HUES64 (cell line): ENCODE measurements at regions not wholly inside any gene's neighbourhood (a gene's known extent, or its start where the extent isn't known, plus 50 kb on each side); places are given as distances from the start of the nearest gene placed in this dataset.

Experiments used
- H3K27ac ChIP-seq: 2 replicates; pipeline ENCODE4 v1.7.0; 2013; ENCODE audit warnings: low read depth, low read length, inconsistent platforms
- H3K27me3 ChIP-seq: 2 replicates; pipeline ENCODE4 v1.6.1; 2013; ENCODE audit warnings: mild to moderate bottlenecking, low read length; ENCODE audit not compliant: insufficient read depth
- H3K36me3 ChIP-seq: 2 replicates; pipeline ENCODE4 v1.6.1; 2013; ENCODE audit warnings: mild to moderate bottlenecking, low read length; ENCODE audit not compliant: insufficient read depth
- H3K4me1 ChIP-seq: 2 replicates; pipeline ENCODE4 v1.6.1; 2013; ENCODE audit warnings: mild to moderate bottlenecking, low read length, moderate library complexity; ENCODE audit not compliant: insufficient read depth
- H3K4me3 ChIP-seq: 2 replicates; pipeline ENCODE4 v1.5.1; 2013; ENCODE audit warnings: mild to moderate bottlenecking, low read length, moderate library complexity
- H3K9ac ChIP-seq: 2 replicates; pipeline ENCODE4 v1.6.1; 2013; ENCODE audit warnings: mild to moderate bottlenecking, low read depth, low read length
- H3K9me3 ChIP-seq: 2 replicates; pipeline ENCODE4 v1.6.1; 2013; ENCODE audit warnings: low read depth, low read length; ENCODE audit not compliant: insufficient read depth
- WGBS: fragments of 150-250, 120-280 bp; methylation state at CpG from one replicate; pipeline ENCODE4 v1.1.7; 2013; ENCODE audit warnings: missing lambda C conversion rate; 5-methylcytosine and 5-hydroxymethylcytosine counted together

GRCh38 chr16:65975049-65975708, 391.3 kb upstream of the CDH5 start:
- WGBS, result 93% methylated on average over 7 of the region's 7 CpGs
- H3K27me3 ChIP-seq, result no peaks in the 10 kb centered on the region

GRCh38 chr16:65967376-65967775, 399.1 kb upstream of the CDH5 start:
- Histone ChIP-seq H3K9me3 (peaks cover 4% of the 10 kb centered on the region; the same call in 1 of the 2 replicates), H3K27ac (no peak overlapping the region), H3K27me3 (no peaks in the 10 kb centered on the region), H3K4me1 (no peaks in the 10 kb centered on the region), H3K9ac (no peak overlapping the region), H3K4me3 (no peak overlapping the region), H3K36me3 (no peaks in the 10 kb centered on the region)
- WGBS, result 81% methylated on average over 4 of the region's 4 CpGs

More at GRCh38 chr16:65975049-65975708, 391.3 kb upstream of the CDH5 start:
- H3K36me3 ChIP-seq, result no peaks in the 10 kb centered on the region
- H3K9me3 ChIP-seq, result peaks cover 4% of the 10 kb centered on the region; the same call in 1 of the 2 replicates
- H3K4me1 ChIP-seq, result no peaks in the 10 kb centered on the region
- H3K27ac ChIP-seq, result no peak overlapping the region
- H3K4me3 ChIP-seq, result no peak overlapping the region
- no peak overlapping the region for H3K9ac ChIP-seq

GRCh38 chr16:65965628-65966027, 400.9 kb upstream of the CDH5 start:
- WGBS, result 91% methylated on average over 6 of the region's 6 CpGs
- Histone ChIP-seq H3K4me1 (no peaks in the 10 kb centered on the region), H3K36me3 (no peaks in the 10 kb centered on the region), H3K27me3 (no peaks in the 10 kb centered on the region), H3K4me3 (no peak overlapping the region), H3K9ac (no peak overlapping the region), H3K27ac (no peak overlapping the region), H3K9me3 (0 out of 2 replicates have a peak, but pooled peaks cover 4% of the 10 kb centered on the region)

- H3K9me3 ChIP-seq, result no peaks in the 10 kb centered on the region
- H3K4me3 ChIP-seq, result no peak overlapping the region
- H3K27me3 ChIP-seq, result no peaks in the 10 kb centered on the region
- no peak overlapping the region for H3K27ac ChIP-seq
- no peaks in the 10 kb centered on the region for H3K36me3 ChIP-seq
- WGBS, result 84% methylated on average over 4 of the region's 4 CpGs
- H3K9ac ChIP-seq, result no peak overlapping the region
- no peaks in the 10 kb centered on the region for H3K4me1 ChIP-seq
These were observed 401.7 kb upstream of the CDH5 start for GRCh38 chr16:65964752-65965151.

GRCh38 chr16:65961476-65962143, 404.9 kb upstream of the CDH5 start:
- H3K9me3 ChIP-seq, result no peaks in the 10 kb centered on the region
- H3K4me3 ChIP-seq, result no peak overlapping the region
- no peaks in the 10 kb centered on the region for H3K27me3 ChIP-seq
- H3K36me3 ChIP-seq, result no peaks in the 10 kb centered on the region
- whole genome bisulfite sequencing, result 83% methylated on average over 4 of the region's 4 CpGs
- no peak overlapping the region for H3K9ac ChIP-seq
- no peaks in the 10 kb centered on the region for H3K4me1 ChIP-seq
- H3K27ac ChIP-seq, result no peak overlapping the region

- no peaks in the 10 kb centered on the region for H3K9me3 ChIP-seq
- H3K9ac ChIP-seq, result no peak overlapping the region
- WGBS, result 93% methylated on average over 2 of the region's 2 CpGs
These were observed 406.5 kb upstream of the CDH5 start for GRCh38 chr16:65959983-65960382.

GRCh38 chr16:65958086-65958485, 408.4 kb upstream of the CDH5 start:
- WGBS, result 75% methylated on average over 2 of the region's 3 CpGs
- no peaks in the 10 kb centered on the region for H3K27me3 ChIP-seq
- no peaks in the 10 kb centered on the region for H3K9me3 ChIP-seq
- H3K4me1 ChIP-seq, result no peaks in the 10 kb centered on the region
- H3K36me3 ChIP-seq, result no peaks in the 10 kb centered on the region
- H3K9ac ChIP-seq, result no peak overlapping the region
- H3K4me3 ChIP-seq, result no peak overlapping the region
- H3K27ac ChIP-seq, result no peak overlapping the region

More at GRCh38 chr16:65959983-65960382, 406.5 kb upstream of the CDH5 start:
- Histone ChIP-seq H3K27me3 (no peaks in the 10 kb centered on the region), H3K27ac (no peak overlapping the region), H3K4me1 (no peaks in the 10 kb centered on the region), H3K36me3 (no peaks in the 10 kb centered on the region), H3K4me3 (no peak overlapping the region)

- Histone ChIP-seq H3K27me3 (no peaks in the 10 kb centered on the region), H3K4me1 (no peaks in the 10 kb centered on the region), H3K4me3 (no peak overlapping the region), H3K27ac (no peak overlapping the region), H3K9me3 (no peaks in the 10 kb centered on the region), H3K9ac (no peak overlapping the region), H3K36me3 (no peaks in the 10 kb centered on the region)
- 94% methylated on average over 1 of the region's 1 CpG for WGBS
These were observed 410.4 kb upstream of the CDH5 start for GRCh38 chr16:65956100-65956499.

DNA sequence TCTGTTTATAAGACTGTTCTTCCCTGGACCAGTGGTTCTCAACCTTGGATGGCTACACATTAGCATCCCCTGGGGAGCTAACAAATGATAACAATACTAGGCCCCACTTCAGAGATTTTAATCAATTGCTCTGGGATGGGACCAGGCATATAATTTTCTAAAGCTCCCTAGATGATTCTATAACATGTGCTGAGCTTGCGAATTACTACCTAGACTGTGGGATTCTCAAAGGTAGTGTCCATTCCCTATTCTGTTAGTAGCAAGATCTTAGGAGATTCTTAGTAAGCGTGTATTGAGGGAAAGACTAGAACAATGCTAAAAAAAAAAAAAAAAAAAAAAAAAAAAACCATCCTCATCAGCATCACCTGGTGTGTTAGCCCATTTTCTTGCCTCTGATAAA, 412.0 kb upstream of the CDH5 start:
- WGBS, result 100% methylated on average over 1 of the region's 2 CpGs
- H3K9ac ChIP-seq, result no peak overlapping the region
- H3K9me3 ChIP-seq, result no peaks in the 10 kb centered on the region
- no peaks in the 10 kb centered on the region for H3K4me1 ChIP-seq
- no peaks in the 10 kb centered on the region for H3K27me3 ChIP-seq
- no peak overlapping the region for H3K4me3 ChIP-seq
- no peaks in the 10 kb centered on the region for H3K36me3 ChIP-seq
- no peak overlapping the region for H3K27ac ChIP-seq

DNA sequence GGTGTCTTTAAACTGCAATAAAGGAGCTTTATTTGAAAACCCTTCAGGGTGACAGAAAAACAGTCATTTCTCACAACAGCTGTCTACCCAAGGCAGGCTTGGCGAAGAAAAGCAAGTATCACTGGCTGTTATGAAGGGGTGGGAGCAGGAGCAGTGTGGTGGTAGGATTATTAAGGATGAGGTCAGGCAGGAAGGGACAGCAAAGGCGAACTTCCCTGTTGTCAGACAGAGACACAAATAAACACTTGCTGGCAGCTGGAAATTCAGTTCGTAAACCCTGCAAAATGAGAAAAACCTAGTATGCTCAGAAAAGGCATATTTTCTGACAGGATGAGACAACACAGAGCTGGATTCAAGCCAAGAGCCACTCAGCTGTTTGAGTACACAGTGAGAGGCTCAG, 416.3 kb upstream of the CDH5 start:
- H3K4me3 ChIP-seq, result no peak overlapping the region
- H3K9ac ChIP-seq, result no peak overlapping the region
- H3K36me3 ChIP-seq, result no peaks in the 10 kb centered on the region
- H3K27me3 ChIP-seq, result no peaks in the 10 kb centered on the region
- H3K4me1 ChIP-seq, result no peaks in the 10 kb centered on the region
- no peak overlapping the region for H3K27ac ChIP-seq
- WGBS, result 98% methylated on average over 3 of the region's 3 CpGs
- H3K9me3 ChIP-seq, result no peaks in the 10 kb centered on the region

DNA sequence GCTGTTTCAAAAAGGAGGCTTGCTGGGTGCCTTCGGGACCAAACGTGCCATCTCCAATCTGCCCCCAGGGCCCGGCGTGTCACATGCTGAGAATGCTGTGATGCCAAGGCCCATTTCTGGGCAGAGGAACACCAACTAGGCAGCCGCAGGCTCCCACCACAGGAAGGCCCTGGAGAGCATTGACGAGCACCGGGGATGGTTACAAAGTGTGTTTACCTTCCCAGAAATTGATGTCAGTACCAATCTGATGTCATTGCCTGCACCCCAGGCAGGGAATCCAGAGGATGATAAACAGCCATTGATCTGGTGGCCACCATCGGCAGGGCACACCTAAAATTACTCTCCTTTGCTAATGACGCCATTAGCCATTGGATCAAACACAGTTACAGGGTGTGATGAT, 418.1 kb upstream of the CDH5 start:
- Histone ChIP-seq H3K36me3 (no peaks in the 10 kb centered on the region), H3K9me3 (no peaks in the 10 kb centered on the region), H3K27ac (no peak overlapping the region), H3K4me3 (no peak overlapping the region), H3K4me1 (no peaks in the 10 kb centered on the region), H3K27me3 (no peaks in the 10 kb centered on the region), H3K9ac (no peak overlapping the region)
- WGBS, result 95% methylated on average over 9 of the region's 9 CpGs
